DOHH2 (cell line): ENCODE measurements at regions not wholly inside any gene's neighbourhood (a gene's known extent, or its start where the extent isn't known, plus 50 kb on each side); places are given as distances from the start of the nearest gene placed in this dataset.

ENCODE experiments used
- EZH2phosphoT487 ChIP-seq: fragments of 200-600 bp; sonication (generic); IDR thresholded peaks from 2 replicates; pipeline ENCODE4 v1.6.1; 2017; ENCODE audit warnings: borderline replicate concordance, mild to moderate bottlenecking, antibody characterized with exemption, low read length, moderate library complexity, mixed read lengths
- TF ChIP-seq, protein P1 (sequence below): fragments of 200-600 bp; sonication (generic); IDR thresholded peaks from one replicate; pipeline ENCODE4 v1.5.1; 2014; ENCODE audit warnings: antibody characterized with exemption, mild to moderate bottlenecking, low read depth, low read length; ENCODE audit not compliant: poor library complexity, severe bottlenecking

DNA sequence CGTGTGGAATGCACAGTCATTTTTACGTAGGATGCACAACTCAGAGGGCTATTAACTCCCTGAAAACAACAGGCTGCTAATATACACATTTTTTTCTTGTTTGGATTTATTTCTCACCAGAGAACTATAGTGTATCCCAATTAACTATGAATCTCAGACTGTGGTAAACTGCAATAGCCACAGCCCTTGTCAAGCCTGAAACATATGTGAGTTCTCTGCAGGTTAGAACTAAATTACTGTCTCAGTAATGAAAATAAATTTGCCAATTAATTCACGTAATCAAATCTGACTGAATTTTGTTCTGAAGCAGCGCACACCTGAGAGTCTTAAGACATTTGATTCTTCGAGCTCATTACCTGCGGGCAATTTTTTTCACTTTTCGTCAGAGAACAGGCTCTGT is 318.6 kb downstream of the PMP22 start:
- TF ChIP-seq, protein P1, sequence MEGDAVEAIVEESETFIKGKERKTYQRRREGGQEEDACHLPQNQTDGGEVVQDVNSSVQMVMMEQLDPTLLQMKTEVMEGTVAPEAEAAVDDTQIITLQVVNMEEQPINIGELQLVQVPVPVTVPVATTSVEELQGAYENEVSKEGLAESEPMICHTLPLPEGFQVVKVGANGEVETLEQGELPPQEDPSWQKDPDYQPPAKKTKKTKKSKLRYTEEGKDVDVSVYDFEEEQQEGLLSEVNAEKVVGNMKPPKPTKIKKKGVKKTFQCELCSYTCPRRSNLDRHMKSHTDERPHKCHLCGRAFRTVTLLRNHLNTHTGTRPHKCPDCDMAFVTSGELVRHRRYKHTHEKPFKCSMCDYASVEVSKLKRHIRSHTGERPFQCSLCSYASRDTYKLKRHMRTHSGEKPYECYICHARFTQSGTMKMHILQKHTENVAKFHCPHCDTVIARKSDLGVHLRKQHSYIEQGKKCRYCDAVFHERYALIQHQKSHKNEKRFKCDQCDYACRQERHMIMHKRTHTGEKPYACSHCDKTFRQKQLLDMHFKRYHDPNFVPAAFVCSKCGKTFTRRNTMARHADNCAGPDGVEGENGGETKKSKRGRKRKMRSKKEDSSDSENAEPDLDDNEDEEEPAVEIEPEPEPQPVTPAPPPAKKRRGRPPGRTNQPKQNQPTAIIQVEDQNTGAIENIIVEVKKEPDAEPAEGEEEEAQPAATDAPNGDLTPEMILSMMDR, result no peak
- TF ChIP-seq EZH2phosphoT487, result no peak
